PC-9 (cell line): ENCODE measurements at regions not wholly inside any gene's neighbourhood (a gene's known extent, or its start where the extent isn't known, plus 50 kb on each side); places are given as distances from the start of the nearest gene placed in this dataset.
"Not testable (repeated sequence)": the region's sequence is repeated elsewhere in the genome, so short reads cannot be mapped to it uniquely, and the experiment has no call there.

Experiments used
- BruUV-seq: library from RNA; stranded (reverse); fragments of 400-500 nt; replicated peaks from 2 replicates; lab custom pipeline; 2021; lab: Mats Ljungman, UMichigan
- CTCF ChIA-PET: fragments of 300-600 bp; sonication (Branson Sonifier 250); formaldehyde crosslinking; loops from one replicate; lab custom pipeline; 2022; ENCODE audit warnings: antibody characterized with exemption; lab: Charles Lee
- POLR2A ChIA-PET: fragments of 300-600 bp; sonication (Branson Sonifier 250); formaldehyde crosslinking; loops from one replicate; lab custom pipeline; 2022; ENCODE audit warnings: antibody characterized with exemption; ENCODE audit not compliant: unreplicated experiment; lab: Charles Lee
- DNase-seq, 2 experiments: peaks; one replicate each; pipeline versions ENCODE4 v3.0.0 to v3.0.0-alpha.2; 2015 to 2022; ENCODE audit warnings: mixed read lengths in 1 of 2
- H2AFZ ChIP-seq: fragments of 200-600 bp; sonication (generic); 2 replicates; pipeline ENCODE4 v1.8.1; 2017; ENCODE audit warnings: antibody characterized with exemption
- H3F3A ChIP-seq: fragments of 200-600 bp; sonication (generic); 2 replicates; pipeline ENCODE4 v1.8.1; 2017; ENCODE audit warnings: antibody characterized with exemption, mild to moderate bottlenecking, low read depth; ENCODE audit not compliant: insufficient read depth
- H3K27ac ChIP-seq: fragments of 200-600 bp; sonication (generic); 2 replicates; pipeline ENCODE4 v1.6.1; 2016; ENCODE audit warnings: mixed run types
- H3K27me3 ChIP-seq: fragments of 200-600 bp; sonication (generic); 2 replicates; pipeline ENCODE4 v1.6.1; 2016; ENCODE audit warnings: low read depth, mixed run types; ENCODE audit not compliant: insufficient read depth
- H3K36me3 ChIP-seq: fragments of 200-600 bp; sonication (generic); 2 replicates; pipeline ENCODE4 v1.6.1; 2016; ENCODE audit warnings: low read depth, mixed run types
- H3K4me1 ChIP-seq: fragments of 200-600 bp; sonication (generic); replicated peaks from 2 replicates; pipeline ENCODE4 v1.6.1; 2016; ENCODE audit warnings: mixed run types; ENCODE audit not compliant: insufficient read depth
- H3K4me2 ChIP-seq: fragments of 200-600 bp; sonication (generic); 2 replicates; pipeline ENCODE4 v1.6.1; 2017; ENCODE audit warnings: mixed run types
- H3K4me3 ChIP-seq: fragments of 200-600 bp; sonication (generic); 2 replicates; pipeline ENCODE4 v1.6.1; 2016; ENCODE audit warnings: mixed run types
- H3K79me2 ChIP-seq: fragments of 200-600 bp; sonication (generic); 2 replicates; pipeline ENCODE4 v1.6.1; 2017; ENCODE audit warnings: low read depth, mixed run types
- H3K9me2 ChIP-seq: fragments of 200-600 bp; sonication (generic); 2 replicates; pipeline ENCODE4 v1.8.1; 2017; ENCODE audit warnings: mild to moderate bottlenecking; ENCODE audit not compliant: insufficient read depth
- H3K9me3 ChIP-seq: fragments of 200-600 bp; sonication (generic); 2 replicates; pipeline ENCODE4 v1.8.1; 2016; ENCODE audit warnings: low read depth; ENCODE audit not compliant: insufficient read depth
- H4K20me1 ChIP-seq: fragments of 200-600 bp; sonication (generic); 2 replicates; pipeline ENCODE4 v1.8.1; 2017; ENCODE audit not compliant: insufficient read depth
- EZH2 ChIP-seq: fragments of 200-600 bp; sonication (generic); IDR thresholded peaks from 2 replicates; pipeline ENCODE4 v1.8.0; 2017; ENCODE audit warnings: antibody characterized with exemption, low read depth
- intact Hi-C: fragments of 100-400 bp; cut with micrococcal nuclease; formaldehyde crosslinking; loops from one replicate; pipeline ENCODE4 v1.10.0; 2022; ENCODE audit not compliant: unreplicated experiment
- TF ChIP-seq, protein P1 (sequence below): fragments of 200-600 bp; sonication (generic); conservative IDR thresholded peaks from 2 replicates; pipeline ENCODE4 v1.6.1; 2017; ENCODE audit warnings: mixed run types, antibody characterized with exemption, mild to moderate bottlenecking, moderate library complexity

DNA sequence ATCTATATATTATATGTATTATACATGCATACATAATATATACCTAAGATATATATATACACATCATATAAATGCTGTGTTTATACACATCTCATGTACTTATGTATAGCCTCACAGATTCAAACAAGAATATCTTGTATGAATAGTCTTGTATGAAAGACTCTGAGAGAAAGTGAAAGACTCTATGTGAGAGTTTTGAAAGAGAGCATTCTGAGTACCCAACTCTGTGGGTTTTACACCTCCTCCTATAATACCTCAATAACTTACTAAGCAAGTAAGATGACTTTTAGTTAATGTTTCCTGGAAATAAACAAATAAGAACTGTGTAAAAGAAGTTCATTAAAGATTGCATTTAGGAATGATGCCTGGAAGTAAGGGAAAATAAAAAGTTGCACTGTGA is 108.1 kb upstream of the GMNC start:
- intact Hi-C loops = no loop called here
- Histone ChIP-seq H3K36me3 (no peaks in the 10 kb centered on the region), H3K79me2 (no peaks in the 10 kb centered on the region), H3K9me3 (no peaks in the 10 kb centered on the region), H2AFZ (no peak overlapping the region), H3K4me2 (no peak overlapping the region), H4K20me1 (no peaks in the 10 kb centered on the region), H3K4me1 (peaks cover 8% of the 10 kb centered on the region; the same call in 1 of the 2 replicates), H3K27ac (no peak overlapping the region), H3F3A (no peaks in the 10 kb centered on the region), H3K4me3 (no peak overlapping the region), H3K27me3 (no peaks in the 10 kb centered on the region), H3K9me2 (0 out of 2 replicates have a peak, but pooled peaks cover 6% of the 10 kb centered on the region)
- ChIA-PET CTCF (no interaction called here), POLR2A (no interaction called here)
- TF ChIP-seq EZH2 = no peak
- TF ChIP-seq, protein P1, sequence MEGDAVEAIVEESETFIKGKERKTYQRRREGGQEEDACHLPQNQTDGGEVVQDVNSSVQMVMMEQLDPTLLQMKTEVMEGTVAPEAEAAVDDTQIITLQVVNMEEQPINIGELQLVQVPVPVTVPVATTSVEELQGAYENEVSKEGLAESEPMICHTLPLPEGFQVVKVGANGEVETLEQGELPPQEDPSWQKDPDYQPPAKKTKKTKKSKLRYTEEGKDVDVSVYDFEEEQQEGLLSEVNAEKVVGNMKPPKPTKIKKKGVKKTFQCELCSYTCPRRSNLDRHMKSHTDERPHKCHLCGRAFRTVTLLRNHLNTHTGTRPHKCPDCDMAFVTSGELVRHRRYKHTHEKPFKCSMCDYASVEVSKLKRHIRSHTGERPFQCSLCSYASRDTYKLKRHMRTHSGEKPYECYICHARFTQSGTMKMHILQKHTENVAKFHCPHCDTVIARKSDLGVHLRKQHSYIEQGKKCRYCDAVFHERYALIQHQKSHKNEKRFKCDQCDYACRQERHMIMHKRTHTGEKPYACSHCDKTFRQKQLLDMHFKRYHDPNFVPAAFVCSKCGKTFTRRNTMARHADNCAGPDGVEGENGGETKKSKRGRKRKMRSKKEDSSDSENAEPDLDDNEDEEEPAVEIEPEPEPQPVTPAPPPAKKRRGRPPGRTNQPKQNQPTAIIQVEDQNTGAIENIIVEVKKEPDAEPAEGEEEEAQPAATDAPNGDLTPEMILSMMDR = no peak
- no TSS peak for BruUV-seq
- DNase-seq = no peak

- Histone ChIP-seq H3F3A (no peaks in the 10 kb centered on the region), H3K9me3 (no peaks in the 10 kb centered on the region), H4K20me1 (no peaks in the 10 kb centered on the region), H3K36me3 (no peaks in the 10 kb centered on the region), H3K9me2 (0 out of 2 replicates have a peak, but pooled peaks cover 6% of the 10 kb centered on the region), H3K27ac (no peak overlapping the region), H3K4me2 (no peak overlapping the region), H2AFZ (no peak overlapping the region), H3K4me3 (no peak overlapping the region), H3K27me3 (no peaks in the 10 kb centered on the region), H3K4me1 (peaks cover 8% of the 10 kb centered on the region; the same call in 1 of the 2 replicates), H3K79me2 (no peaks in the 10 kb centered on the region)
- no TSS peak for BruUV-seq
- TF ChIP-seq, protein P1 = no peak
- TF ChIP-seq EZH2 = no peak
- DNase-seq = no peak
- POLR2A ChIA-PET = no interaction called here
- intact Hi-C loops = no loop called here
- CTCF ChIA-PET = no interaction called here
These were observed 106.1 kb upstream of the GMNC start for GRCh38 chr3:190968616-190969015.

- H3K79me2 ChIP-seq, H3K36me3 ChIP-seq, BruUV-seq, intact Hi-C loops, CTCF ChIA-PET, H3K9me3 ChIP-seq, H3K4me1 ChIP-seq, H3F3A ChIP-seq, H3K27ac ChIP-seq, H3K9me2 ChIP-seq, DNase-seq, H3K4me2 ChIP-seq, H3K4me3 ChIP-seq, H3K27me3 ChIP-seq, H2AFZ ChIP-seq, POLR2A ChIA-PET, H4K20me1 ChIP-seq: not testable (repeated sequence)
These were observed 102.4 kb upstream of the GMNC start for GRCh38 chr3:190964931-190965330.

DNA sequence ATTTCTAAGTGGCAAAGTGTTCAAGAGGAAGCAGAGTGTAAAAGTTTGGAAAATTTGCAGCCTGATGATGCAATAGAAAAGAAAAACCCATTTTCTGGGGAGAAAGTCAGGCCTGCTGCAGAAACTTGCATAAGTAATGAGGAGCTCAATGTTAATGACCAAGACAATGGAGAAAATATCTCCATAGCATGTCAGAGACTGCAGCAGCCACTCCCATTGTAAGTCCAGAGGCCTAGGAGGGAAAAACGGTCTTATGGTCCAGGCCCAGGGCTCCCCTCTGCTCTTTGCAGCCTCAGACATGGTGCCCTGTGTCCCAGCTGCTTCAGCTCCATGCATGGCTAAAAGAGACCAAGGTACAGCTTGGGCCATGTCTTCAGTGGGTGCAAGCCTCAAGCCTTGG is 96.6 kb upstream of the GMNC start:
- Histone ChIP-seq H3K4me2 (no peak overlapping the region), H3K36me3 (no peaks in the 10 kb centered on the region), H3K27me3 (no peaks in the 10 kb centered on the region), H4K20me1 (no peaks in the 10 kb centered on the region), H3K27ac (no peak overlapping the region), H3K4me3 (no peak overlapping the region), H2AFZ (no peak overlapping the region), H3K9me2 (no peaks in the 10 kb centered on the region), H3F3A (no peaks in the 10 kb centered on the region), H3K4me1 (no peaks in the 10 kb centered on the region), H3K79me2 (no peaks in the 10 kb centered on the region), H3K9me3 (no peaks in the 10 kb centered on the region)
- no TSS peak for BruUV-seq
- POLR2A ChIA-PET = no interaction called here
- DNase-seq = no peak
- TF ChIP-seq, protein P1 = no peak
- TF ChIP-seq EZH2 = no peak
- CTCF ChIA-PET = no interaction called here
- intact Hi-C loops = no loop called here
